RWPE2 (cell line): ENCODE measurements at regions not wholly inside any gene's neighbourhood (a gene's known extent, or its start where the extent isn't known, plus 50 kb on each side); places are given as distances from the start of the nearest gene placed in this dataset.

Experiments used
- ATAC-seq: fragments of 200-7000 bp; cut with Tn5 transposase; 3 replicates; pipeline ENCODE4 v1.9.1; 2021; ENCODE audit warnings: low read depth
- DNase-seq: peaks from one replicate; pipeline ENCODE4 v3.0.0-alpha.2; 2020; ENCODE audit warnings: low spot score
- H3K27ac ChIP-seq: fragments of 450-650 bp; 2 replicates; pipeline ENCODE4 v1.5.1; 2017; ENCODE audit warnings: mild to moderate bottlenecking; ENCODE audit not compliant: poor library complexity, severe bottlenecking
- H3K27me3 ChIP-seq: fragments of 250-450 bp; sonication (Bioruptor Pico); 2 replicates; pipeline ENCODE4 v1.5.1; 2021; ENCODE audit warnings: mild to moderate bottlenecking, moderate library complexity; ENCODE audit not compliant: insufficient read depth, poor library complexity, severe bottlenecking
- H3K36me3 ChIP-seq: fragments of 250-450 bp; sonication (Bioruptor Pico); 2 replicates; pipeline ENCODE4 v1.5.1; 2020; ENCODE audit warnings: low read depth, mild to moderate bottlenecking, moderate library complexity
- H3K4me1 ChIP-seq: fragments of 250-450 bp; sonication (Bioruptor Pico); 2 replicates; pipeline ENCODE4 v1.5.1; 2021; ENCODE audit warnings: mild to moderate bottlenecking, moderate library complexity; ENCODE audit not compliant: insufficient read depth, poor library complexity, severe bottlenecking
- H3K4me3 ChIP-seq: fragments of 250-450 bp; sonication (Bioruptor Pico); 2 replicates; pipeline ENCODE4 v1.5.1; 2021; ENCODE audit warnings: mild to moderate bottlenecking, moderate library complexity; ENCODE audit not compliant: severe bottlenecking
- H3K9me3 ChIP-seq: fragments of 250-450 bp; sonication (Bioruptor Pico); 2 replicates; pipeline ENCODE4 v1.5.1; 2021; ENCODE audit warnings: mild to moderate bottlenecking, moderate library complexity; ENCODE audit not compliant: severe bottlenecking
- TF ChIP-seq, protein P1 (sequence below): fragments of 450-650 bp; IDR thresholded peaks from one replicate; pipeline ENCODE4 v1.5.1; 2017; ENCODE audit warnings: mild to moderate bottlenecking, moderate library complexity; ENCODE audit not compliant: poor library complexity, severe bottlenecking

DNA sequence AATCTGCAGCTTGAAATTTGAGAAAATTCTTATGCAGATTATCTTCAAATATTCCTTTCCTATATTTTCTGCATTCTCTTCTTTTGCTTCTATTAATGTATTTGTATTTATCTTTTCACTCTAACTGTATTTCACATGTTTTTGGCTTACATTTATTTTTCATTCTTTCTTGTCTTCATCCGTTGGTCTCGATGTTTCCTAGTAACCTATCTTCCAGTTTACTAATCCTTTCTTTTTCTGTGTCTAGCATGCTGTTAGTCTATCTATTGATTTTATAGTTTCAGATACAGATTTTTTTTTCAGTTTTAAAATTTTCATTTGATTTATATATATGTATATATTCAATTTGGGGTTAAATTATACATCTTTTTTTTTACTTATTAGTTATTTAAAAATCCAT is 556.2 kb downstream of the RFPL4B start:
- TF ChIP-seq, protein P1, sequence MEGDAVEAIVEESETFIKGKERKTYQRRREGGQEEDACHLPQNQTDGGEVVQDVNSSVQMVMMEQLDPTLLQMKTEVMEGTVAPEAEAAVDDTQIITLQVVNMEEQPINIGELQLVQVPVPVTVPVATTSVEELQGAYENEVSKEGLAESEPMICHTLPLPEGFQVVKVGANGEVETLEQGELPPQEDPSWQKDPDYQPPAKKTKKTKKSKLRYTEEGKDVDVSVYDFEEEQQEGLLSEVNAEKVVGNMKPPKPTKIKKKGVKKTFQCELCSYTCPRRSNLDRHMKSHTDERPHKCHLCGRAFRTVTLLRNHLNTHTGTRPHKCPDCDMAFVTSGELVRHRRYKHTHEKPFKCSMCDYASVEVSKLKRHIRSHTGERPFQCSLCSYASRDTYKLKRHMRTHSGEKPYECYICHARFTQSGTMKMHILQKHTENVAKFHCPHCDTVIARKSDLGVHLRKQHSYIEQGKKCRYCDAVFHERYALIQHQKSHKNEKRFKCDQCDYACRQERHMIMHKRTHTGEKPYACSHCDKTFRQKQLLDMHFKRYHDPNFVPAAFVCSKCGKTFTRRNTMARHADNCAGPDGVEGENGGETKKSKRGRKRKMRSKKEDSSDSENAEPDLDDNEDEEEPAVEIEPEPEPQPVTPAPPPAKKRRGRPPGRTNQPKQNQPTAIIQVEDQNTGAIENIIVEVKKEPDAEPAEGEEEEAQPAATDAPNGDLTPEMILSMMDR = no peak
- ATAC-seq (no peak), DNase-seq (no peak)
- Histone ChIP-seq H3K4me1 (no peaks in the 10 kb centered on the region), H3K27me3 (no peaks in the 10 kb centered on the region), H3K27ac (no peak overlapping the region), H3K4me3 (no peak overlapping the region), H3K36me3 (no peaks in the 10 kb centered on the region), H3K9me3 (no peaks in the 10 kb centered on the region)

DNA sequence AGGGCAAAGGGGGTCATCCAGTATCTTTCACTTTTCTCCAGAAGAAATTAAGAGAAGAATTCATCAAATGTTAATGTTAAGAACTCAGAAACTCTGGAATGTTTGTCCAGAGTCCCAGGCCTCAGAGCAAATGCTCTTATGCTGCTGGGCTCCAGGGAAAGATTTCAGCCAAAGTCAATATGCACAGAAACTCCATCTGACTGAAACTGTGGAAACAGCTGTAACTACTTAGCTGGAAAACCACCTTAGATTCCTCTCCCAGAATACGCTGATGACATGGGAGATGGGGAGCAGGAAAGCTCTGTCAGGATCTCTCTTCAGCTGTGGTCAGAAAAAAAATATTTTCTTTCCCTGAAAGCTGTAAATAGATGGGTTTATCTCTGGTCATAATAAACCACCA is 559.6 kb downstream of the RFPL4B start:
- Histone ChIP-seq H3K9me3 (no peaks in the 10 kb centered on the region), H3K36me3 (no peaks in the 10 kb centered on the region), H3K4me1 (peaks cover 13% of the 10 kb centered on the region), H3K27ac (no peak overlapping the region), H3K4me3 (no peak overlapping the region), H3K27me3 (no peaks in the 10 kb centered on the region)
- ATAC-seq (no peak), DNase-seq (no peak)
- TF ChIP-seq, protein P1 = no peak

DNA sequence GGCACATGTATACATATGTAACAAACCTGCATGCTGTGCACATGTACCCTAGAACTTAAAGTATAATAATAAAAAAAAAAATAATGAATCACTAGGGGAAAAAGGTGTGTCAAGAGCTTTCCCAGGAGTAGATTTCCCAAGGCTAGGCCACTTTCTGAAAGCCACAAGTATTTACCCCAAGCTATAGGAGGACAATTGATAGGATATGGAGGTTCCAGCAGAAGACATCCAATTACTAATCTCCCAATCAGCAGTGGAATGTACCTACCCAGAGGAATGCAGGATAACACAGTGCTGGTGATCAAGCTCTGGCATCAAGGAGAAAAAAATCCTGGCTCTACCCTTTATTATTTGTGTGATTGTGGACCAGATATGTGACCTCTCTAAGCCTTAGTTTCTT is 562.7 kb downstream of the RFPL4B start:
- Histone ChIP-seq H3K36me3 (no peaks in the 10 kb centered on the region), H3K4me3 (no peak overlapping the region), H3K27me3 (no peaks in the 10 kb centered on the region), H3K9me3 (no peaks in the 10 kb centered on the region), H3K27ac (peak overlapping the region; percentile 56), H3K4me1 (peaks cover 13% of the 10 kb centered on the region)
- TF ChIP-seq, protein P1 = no peak
- DNase-seq = no peak
- peak; percentile 98 for ATAC-seq

DNA sequence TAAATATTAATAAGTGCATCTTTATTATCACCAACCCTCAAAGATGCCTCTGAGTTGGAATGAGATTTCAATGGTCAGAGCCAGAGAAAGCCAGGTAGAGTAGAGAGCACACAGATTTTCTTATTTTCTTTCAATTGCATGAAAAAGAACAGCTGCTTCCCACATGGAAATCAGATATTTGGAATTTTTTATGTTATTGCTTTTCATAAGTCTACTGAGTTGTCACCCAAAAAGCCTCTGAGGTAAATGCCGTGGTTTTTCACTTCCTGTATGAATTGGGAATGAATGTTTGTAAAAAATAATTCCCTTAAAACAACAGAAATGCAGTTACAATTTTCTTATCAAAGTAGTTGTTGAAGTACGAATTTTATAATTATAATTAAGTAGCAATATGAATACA is 563.1 kb downstream of the RFPL4B start:
- Histone ChIP-seq H3K4me1 (peaks cover 13% of the 10 kb centered on the region), H3K27ac (peak overlapping the region; percentile 56)
- no peak for DNase-seq

DNA sequence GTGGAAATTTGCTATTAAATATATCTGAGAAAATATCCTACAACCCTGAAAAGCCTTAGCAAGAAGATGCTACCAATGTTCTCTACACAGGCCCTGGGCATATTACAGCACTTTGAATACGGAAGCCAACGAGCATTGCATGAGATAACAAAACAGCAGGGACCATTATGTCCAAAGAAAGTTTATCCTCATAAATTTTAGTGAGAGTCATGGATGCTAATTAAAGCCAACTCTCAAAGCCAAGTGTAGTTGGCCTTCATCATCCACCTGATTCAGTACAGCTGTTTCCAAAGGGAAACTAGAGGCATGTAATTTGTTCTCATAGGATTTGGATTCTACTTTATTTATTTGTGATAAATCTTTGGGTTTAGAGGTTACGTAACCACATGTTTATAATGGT is 564.8 kb downstream of the RFPL4B start:
- no peaks in the 10 kb centered on the region for H3K9me3 ChIP-seq
- no peaks in the 10 kb centered on the region for H3K36me3 ChIP-seq
- H3K4me3 ChIP-seq = no peak overlapping the region
- ATAC-seq (no peak), DNase-seq (no peak)
- no peaks in the 10 kb centered on the region for H3K27me3 ChIP-seq
- TF ChIP-seq, protein P1 = no peak
- H3K4me1 ChIP-seq = peaks cover 13% of the 10 kb centered on the region
- H3K27ac ChIP-seq = no peak overlapping the region

More for the DNA sequence above, 563.1 kb downstream of the RFPL4B start:
- Histone ChIP-seq H3K4me3 (no peak overlapping the region), H3K36me3 (no peaks in the 10 kb centered on the region), H3K9me3 (no peaks in the 10 kb centered on the region), H3K27me3 (no peaks in the 10 kb centered on the region)
- ATAC-seq = no peak; the same call in 2 of the 3 replicates
- TF ChIP-seq, protein P1 = no peak
